Activated CD4-positive, alpha-beta T cell treated with anti-CD3 and anti-CD28 coated beads, Interleukin-2, amount 50 U/mL, for 48 hours (primary cell): ENCODE measurements at regions not wholly inside any gene's neighbourhood (a gene's known extent, or its start where the extent isn't known, plus 50 kb on each side); places are given as distances from the start of the nearest gene placed in this dataset.
"Not testable (repeated sequence)": the region's sequence is repeated elsewhere in the genome, so short reads cannot be mapped to it uniquely, and the experiment has no call there.

Source experiments
- DNase-seq, 2 experiments: peaks; one replicate each; pipeline ENCODE4 v3.0.0-alpha.2; 2020

DNA sequence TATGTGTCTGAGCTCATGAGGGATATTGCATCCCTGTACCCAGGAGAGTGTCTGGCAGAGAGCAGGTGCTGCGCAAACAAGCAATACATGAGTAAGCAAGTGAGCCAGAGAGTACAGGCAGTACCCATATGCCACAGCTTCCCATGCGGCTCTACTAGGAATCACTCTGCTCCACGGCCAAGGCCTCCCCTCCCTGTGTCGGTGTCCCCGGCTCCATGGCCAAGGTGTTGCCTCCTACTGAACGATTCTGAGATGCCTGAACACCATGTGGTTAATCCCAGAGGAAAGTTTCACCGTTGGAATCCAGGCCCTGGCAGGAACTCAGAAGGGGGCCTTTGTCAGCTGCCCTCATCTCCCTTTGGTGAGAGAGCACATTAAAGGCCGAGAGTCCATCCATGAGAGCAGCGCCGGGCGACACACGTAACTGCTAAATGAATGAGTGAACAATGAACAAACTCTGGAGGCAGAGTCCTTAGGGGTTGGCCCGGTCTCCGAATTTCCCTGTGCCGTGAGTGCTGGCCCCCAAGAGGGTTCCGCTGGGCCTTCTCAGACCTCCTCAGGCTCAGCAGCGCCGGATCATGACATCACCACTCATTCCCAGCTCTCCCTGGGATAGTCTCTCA, 136.0 kb upstream of the FAM20C start:
- no peak for DNase-seq

DNA sequence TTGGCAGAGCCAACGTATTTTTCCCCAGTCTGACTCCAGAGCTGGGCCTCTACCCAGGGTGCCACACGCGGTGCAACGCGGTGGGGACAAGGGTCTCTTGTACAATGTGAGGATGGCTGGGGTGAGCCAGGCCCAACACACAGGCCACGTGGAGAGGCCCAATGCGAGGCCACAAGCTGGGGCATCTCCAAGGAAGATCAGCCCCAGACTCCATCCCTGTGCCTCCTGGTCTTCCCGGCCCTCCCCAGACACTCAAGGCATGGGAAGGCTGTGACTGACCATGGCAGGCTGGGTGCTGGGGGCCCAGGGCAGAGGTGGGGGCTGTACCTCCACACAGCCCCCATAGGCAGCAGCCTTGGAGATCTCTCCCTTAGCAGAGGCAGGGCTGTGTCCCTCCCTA, 135.3 kb upstream of the FAM20C start:
- DNase-seq = no peak

DNA sequence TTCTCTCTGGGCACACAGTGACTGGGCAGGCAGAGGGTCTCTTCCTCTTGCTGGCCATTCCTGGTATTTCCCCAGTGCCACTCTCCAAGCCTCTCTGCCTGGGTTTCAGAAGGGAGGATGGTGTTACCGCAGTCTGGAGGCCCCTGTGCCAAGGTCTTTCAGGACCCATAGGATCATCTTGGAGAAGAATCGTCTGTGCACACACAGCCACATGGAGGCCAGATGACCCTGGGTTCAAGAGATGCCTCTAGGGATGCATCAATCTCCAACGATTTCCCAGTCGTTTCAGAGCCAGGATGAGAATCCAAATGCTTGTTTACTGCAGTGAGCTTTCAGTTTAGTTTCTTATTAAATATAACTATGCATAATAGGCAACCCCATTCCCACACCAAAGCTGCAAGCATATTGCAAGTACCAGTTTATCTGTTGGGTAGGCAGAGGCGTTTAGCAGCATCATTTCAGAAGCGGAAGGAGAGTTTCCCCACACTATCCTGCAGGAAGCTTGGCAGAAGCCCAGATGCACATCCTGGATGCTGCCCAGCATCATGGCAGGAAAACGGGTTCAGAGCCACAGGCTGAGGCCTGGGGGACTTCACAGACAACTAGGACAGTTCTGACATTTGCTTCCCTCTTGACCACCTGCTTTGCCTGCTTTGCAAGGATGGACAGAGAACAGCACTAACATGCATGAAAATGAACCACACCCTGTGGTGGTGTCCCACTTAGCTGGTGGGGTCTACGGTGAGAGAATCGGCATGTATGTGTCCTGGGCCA, 134.7 kb upstream of the FAM20C start:
- DNase-seq = no peak

DNA sequence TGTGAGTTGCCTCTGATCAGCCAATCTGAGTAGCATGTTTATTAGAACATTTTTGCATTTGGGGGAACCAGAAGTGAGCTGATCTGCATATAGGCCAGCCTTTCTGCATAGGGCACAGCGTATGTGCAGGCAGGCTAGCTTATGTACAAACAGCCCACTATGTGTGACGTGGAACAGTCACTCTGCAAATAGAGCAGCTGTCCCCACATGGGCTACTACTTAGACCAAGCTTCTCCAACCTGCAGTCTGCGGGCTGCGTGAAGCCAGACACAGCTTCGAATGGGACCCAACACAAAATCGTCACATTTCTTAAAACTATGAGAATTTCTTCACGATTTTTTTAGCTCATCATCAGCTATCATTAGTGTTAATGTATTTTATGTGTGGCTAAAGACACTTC, 134.1 kb upstream of the FAM20C start:
- no peak for DNase-seq

DNA sequence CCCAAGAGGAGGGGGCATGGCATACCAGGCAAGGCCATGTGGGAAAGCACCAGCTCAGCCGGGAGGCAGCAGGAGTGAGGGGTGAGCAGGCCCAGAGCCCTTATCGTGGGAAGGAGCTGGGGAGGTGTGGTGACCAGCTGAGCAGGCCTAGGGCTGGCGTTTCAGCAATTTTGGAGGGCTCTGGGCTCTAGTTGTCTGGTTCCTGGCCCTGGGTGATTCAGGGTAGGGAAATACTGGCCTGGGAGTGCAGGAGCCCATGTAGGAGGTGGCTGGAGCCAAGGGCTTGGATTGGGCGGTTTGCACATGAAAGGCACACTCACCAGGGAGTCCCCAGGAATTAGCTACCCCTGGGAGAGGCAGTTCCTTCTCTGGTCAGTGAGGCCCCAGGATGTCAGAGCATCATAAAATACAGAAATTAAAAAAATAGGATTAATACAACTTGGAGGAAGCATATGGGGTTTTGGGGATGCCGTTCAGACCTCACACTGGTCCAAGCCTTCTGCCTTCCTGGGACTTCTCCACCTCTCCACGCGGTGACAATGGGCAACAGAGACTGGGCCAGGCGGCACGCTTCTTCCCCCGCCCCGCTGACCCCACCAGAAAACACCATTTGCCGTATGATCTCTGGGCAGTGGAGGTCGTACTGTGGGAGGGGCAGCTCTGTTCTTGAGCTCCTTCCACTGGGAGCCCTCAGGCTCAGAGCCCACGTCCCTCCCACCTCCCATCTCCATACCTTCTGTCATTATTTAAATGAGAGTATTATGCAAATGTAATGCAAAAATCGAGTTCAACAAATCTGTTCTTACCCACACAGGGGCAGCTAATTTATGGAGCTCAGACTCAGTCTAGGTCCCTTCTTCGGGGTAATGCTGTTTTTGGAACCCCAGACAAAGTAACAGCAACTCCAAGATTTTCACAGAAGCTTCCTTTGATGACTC, 133.0 kb upstream of the FAM20C start:
- no peak for DNase-seq

DNA sequence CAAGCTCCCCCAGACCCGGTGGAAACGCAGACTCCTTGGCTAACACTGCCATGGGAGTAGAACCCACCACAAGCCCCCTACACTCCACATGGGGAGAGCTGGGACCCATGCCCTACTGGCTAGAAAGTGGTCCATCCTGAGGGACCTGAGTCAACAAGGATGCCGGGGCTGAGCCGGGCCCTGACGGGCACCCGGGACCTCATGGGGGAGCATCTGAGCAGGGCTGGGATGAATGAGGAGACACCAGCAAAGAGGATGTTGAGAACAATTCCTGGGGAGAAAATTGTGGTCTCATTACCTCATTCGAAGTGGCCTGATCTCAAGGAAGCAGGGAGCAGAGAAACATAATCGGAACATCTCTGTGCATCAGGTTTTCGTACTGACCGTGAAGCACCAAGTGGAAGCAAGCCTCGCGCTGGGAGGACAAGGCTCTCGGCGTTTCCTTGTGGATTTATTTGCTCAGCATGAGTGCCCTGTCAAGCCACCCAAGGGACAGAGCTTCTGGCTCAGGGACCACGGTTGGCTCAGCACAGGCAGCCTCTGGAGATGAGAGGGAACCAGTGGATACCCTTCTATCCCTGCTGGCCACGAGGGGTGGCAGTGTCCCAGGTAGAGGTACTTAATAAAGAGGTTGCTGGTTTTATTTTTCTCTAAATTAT, 132.2 kb upstream of the FAM20C start:
- DNase-seq = no peak

DNA sequence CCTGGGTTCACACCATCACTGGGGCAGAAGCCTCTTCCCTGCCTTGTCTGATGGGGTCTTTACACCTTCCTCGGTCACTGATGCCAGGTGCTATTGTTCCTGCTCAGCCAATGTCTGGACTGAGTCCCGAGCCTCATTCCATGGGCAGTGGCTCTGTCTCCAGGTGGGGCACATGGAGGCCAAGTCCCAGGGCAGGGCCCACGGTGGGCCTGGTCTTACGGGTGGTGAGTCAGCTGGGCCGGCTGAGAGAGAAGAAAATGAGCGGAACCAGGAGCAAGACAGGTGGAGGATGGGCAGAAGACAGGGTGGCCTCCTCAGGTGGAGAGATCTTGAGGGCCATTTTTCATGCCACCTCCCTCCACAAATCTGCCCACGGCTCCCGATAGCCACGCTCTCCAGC, 131.7 kb upstream of the FAM20C start:
- no peak for DNase-seq

DNA sequence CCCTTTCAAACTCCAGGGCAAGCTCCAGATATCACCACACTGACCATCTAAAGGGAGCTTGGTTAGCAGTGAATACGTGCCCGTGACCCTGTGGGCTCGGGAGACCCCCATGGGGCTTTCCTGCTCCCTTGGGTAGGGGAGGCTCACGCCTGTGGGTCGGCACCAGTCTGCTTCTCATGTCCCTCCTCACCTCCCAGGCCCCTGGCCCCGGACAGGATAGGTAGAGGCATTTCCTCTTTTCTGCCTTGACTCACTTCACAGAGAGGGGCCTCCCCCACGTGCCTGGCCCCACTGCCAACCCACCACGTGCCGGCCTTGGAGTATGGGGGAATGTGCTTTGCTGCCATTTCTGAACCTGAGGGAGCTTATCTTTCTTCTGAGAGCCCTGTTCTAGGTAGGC, 131.3 kb upstream of the FAM20C start:
- DNase-seq = no peak

DNA sequence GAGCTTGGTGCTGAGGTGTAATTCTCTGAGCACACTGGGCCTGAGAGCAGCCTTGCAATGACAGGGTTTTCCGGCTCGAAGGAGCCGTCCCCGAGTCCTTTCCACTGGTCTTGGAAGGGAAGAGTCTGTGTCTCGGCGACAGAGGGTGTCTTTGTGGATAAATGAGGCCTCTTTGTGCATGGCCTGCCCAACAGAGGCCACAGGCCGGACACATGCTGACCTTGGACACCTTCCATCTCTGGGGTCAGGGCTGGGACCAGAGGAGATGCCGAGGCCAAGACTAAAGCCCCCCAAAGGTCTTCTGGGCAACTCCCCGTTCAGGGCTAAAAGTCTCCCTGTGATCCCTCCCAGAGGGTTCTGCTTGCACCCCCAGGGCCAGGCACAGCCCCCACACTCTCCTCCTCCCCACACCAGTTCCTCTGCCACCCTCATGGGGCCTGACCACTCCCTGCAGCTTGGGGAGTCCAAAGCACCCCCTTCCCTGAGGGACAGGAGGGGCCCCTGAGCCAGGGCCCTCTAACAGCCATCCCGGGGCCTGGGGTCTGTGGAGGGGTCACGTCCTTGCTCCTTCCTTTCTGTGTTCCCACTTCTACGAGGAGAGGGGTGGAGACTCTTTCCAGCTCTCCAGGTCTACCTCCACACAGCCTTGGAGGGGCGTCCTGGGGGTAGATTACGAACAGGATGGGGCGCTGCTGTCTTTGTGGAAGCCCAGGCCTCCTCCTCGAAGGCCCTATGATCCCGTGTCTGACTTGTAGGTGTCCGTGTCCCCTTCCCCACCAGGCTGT, 130.6 kb upstream of the FAM20C start:
- no peak for DNase-seq

DNA sequence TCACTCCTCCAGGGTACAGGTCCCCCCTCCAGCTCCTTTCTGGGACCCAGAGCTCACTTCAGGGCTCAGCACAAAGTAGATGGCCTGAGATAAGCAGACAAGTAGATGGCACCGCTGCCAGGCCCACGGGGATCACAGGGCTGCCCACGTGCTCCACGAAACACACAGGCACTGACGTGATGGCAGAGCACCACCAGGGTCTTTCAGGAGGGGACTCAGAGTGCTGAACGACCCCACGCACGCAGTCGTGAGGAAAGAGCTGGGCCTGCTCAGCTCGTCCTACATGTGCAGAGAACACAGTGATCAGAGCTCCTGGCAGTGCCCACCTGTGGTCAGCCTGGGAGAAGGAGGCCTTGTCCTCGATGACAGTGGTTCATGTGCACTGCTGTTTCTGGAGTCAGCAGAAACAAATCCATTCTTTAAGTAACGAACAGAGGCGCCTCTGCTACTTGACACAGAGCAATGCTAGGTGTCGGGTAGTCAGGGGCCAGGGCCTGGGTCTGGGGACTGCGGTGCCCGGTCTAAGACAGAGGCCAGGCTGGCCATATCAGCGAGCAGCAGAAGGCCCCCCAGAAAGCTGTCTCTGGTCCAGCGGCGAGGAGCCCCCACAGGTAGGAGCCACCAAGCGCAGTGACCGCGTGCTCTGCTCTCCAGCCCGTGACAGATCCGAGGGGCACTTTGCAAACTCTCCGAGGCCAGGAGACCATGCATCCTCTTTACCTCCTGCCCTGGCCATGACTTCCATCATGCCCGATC, 129.8 kb upstream of the FAM20C start:
- no peak for DNase-seq

DNA sequence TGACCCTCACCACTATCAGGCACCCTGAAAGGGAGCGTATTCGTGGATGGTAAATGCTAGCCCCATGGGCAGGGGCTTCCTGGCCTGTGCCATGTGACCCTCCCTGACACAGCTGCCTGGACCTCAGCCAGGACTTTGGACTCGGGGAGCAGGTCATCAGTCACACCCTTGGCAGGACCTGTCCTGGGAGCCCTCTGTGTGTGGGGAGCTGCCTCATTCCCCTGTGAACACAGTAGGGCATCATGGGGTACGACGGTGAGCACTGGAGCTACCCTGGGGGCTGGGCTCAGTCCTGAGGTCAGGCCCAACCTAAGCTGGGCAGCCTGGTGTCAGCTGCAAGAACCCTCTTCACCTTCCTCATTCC, 129.3 kb upstream of the FAM20C start:
- no peak for DNase-seq

DNA sequence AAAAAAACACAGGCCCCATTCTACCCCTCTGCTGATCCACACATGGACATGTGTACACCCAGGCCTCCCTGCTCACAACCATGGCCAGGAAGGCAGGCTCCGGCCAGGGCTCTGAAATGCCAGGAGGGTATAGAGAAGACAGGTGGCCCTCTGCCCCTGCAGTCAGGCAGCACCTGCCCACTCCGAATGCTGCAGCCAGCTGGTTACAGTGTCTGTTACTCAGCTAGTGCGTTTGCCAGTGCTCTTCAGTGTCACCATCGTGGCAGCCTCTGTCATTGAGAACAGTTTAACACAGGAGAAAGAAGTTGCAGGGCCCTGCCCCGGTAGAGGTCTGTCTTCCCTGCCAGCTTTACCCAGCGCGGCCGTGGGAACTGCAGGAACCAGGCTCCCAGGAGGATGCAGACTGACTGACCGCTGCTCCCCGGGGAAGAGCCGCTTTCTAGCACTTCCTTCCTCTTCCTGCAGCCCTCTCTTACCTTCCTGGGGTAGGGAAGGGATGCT, 128.8 kb upstream of the FAM20C start:
- DNase-seq = no peak

DNA sequence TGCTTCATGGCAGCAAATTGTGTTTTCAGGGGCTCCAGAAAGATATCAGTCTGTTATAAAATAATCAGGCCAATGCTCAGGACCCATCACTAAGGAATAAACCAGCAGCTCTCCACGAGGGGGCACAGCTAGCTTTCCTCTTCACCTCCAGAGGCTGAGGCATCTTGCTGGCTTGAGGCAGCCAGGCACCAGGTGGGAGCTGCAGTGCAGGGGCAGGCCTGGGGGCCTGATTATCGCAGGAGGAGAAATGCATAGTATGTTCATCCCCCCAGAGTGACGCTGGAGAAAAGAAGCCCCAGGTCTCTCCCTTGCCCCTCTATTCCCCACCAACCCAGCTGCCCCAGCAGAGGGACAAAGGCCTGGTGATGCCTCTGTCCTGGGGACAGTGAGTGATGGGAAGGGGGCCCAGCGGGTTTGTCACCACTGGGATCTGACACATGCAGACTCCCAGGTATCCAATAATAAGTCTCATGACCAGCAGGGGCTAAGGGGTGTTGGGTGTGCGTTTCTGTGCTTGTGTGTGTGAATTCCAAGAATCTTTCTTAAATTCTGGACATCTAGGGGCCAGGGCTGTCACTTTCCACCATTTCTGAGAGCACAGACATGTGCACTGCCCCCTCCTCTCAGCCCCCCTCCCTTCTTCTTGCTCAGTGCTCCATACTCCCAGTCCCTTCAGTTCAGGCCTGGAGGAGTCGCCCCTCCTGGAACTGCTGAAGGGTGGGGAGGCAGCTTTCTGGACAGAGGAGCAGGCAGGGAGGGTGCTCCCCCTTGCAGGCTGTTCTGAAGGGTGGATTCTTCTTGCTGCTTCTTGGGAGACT, 128.1 kb upstream of the FAM20C start:
- peak; percentile 5 to 13 for DNase-seq

DNA sequence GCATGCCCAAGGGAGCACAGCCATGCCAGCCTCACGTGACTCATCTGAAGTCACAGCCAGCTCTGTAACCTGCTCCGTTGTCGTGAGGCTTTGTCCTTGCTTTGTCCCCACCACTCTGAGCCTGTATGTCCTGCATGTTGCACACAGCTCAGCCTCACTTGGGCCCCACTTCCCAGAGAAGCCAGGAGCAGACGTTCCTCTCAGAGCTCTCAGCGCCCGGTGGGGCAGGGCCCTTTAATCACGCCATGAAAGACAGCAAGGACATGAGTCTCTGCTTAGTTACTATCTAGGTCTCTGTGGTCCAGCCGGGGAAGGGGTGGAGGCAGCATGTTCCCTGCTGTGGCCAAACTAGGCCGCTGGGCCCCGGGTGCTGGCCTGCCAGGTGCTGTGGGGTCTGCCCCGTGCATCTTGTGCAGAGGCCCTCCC, 127.4 kb upstream of the FAM20C start:
- no peak for DNase-seq

DNA sequence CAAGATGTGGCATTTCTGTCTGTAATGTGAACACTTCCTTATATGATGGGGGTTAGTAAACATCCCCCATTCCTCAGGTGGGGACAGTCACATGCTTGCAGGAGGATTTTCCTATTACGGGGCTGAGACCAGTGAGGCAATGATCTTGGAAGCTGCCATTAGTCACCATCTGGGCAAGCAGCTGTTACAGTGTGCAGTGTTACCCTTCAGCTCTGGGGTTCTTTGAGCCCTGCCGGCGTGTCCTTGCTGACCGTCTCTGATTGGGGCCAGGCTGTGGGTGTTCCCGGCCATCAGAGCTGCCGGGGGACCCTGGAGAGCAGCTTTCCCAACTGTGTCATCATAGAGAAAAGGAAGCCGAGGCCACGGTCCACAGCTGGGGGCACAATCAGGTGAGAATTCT, 126.8 kb upstream of the FAM20C start:
- no peak for DNase-seq

DNA sequence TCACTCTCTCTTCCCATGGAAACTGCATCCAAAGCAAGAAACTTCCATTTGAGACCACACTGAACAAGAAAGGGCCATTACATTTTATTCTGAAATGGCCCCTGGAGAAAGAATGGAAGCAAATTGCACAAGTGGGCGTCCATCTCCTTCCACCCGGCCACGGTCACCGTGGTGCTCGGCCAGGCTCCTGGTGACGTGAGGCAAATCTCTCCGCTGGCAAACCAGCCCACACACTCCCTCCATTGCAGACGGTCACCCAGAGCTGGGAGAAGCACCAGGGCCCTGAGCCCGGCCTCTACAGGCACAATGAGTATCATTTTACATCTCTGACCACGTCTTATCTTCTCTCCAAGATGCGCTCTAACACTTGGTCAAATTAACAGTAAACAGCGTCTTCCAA, 126.1 kb upstream of the FAM20C start:
- no peak for DNase-seq

DNA sequence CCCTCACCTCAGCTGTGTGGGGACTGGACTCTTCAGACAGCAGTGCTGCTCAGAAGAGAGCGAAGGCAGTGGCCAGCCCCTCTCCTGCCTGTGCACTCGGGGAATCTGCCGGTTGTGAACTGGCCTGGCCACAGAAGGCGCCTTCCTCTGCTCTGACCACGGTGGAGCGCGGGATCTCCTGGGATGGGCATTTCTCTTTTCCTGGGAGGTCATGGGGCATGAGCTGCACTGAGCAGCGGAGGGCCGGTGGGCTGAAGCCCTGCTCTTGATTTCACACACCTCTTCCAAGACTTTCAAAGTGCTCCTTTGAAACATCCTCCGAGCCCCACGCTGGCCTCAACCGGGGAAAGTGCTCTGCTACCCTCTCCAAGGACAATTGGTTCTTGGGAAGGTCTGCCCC, 125.6 kb upstream of the FAM20C start:
- DNase-seq = no peak

DNA sequence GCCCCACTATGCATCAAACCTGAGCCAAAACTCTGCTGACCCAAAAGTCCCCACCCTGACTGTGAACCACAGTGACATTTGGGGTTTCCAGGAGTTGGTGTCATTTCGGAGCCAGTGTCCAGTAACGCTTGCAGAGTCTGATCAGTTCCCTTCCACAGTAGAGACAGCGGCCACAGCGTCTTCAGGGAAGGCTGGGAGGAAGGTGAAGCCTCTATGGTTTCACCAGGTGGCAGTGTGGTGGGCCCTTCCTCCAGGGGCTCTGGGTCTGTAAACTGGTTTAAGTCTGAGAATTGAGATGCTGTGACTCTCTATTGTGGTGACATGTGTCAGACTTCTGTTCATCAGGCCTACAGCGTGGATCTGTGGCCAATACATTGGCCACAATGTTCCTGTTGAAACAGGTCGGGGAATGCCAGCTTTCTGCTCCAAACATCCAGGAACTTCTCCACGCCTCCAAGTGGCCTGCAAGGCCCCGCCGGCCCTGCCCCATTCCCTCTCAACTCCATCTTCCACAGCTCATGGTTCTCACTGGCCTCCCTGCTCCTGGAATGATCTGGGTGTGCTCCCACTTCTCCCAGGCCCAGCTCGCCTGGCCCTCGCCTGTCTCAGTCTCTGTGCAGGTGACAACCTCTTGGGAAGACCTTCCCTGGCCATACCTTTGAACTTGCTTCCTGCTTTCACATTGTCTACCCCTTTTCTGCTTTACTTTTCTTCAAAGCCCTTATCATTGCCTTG, 124.5 kb upstream of the FAM20C start:
- no peak for DNase-seq

DNA sequence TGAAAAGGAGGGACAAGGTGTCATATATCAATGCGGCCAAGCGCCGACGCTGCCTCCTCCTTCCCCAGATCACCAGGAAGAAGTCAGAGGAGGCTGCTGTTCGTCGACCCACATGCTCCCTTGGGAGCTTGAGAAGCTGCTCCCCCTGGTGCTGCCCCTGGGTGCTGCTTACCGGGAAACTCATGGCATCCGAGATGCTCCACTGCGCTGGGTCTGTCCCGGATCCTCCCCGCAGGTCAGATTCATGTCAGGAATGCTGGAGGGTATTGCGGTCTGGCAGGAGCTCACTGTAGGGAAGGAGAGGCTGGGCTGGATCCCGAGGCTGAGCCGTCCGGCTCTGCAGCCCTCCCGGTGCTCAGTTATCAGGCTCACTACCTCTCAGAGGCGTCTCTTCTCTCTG, 123.7 kb upstream of the FAM20C start:
- no peak for DNase-seq

DNA sequence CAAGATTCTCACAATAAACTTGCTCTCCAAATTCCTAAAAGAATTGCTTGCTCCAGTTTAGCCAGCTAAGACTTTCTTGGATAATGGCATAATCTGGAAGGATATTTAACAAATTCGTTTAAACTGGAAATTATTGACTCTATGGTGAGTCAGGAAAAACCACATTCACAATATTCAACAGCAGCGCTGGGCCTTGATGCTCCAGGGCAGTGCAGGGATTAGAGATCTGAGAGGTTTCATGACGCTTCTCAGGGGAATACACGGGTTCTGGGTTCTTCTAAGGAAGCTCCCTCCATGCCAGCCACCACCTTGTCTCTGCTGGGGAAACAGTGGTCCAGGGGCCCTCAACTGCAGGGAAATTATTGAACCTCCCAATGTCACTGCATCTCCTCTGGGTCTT, 123.3 kb upstream of the FAM20C start:
- DNase-seq = not testable (repeated sequence)
